Ovary (tissue), 7 donors: ENCODE measurements at regions not wholly inside any gene's neighbourhood (a gene's known extent, or its start where the extent isn't known, plus 50 kb on each side); places are given as distances from the start of the nearest gene placed in this dataset.

Experiments used
- DNase-seq, 5 donors: peaks; one replicate each; pipeline ENCODE4 v3.0.0-alpha.2; 2019 to 2020
- H3K27ac ChIP-seq, 2 donors: fragments of 200-600 bp; one replicate each; pipeline versions ENCODE4 v1.5.1 to v1.8.0; 2019 to 2022
- H3K27me3 ChIP-seq: fragments of 200-600 bp; one replicate; pipeline ENCODE4 v1.8.0; 2022
- H3K36me3 ChIP-seq: fragments of 200-600 bp; sonication (generic); one replicate; pipeline ENCODE4 v1.5.1; 2019
- H3K4me1 ChIP-seq: one replicate; pipeline ENCODE4 v1.8.1; 2013; ENCODE audit warnings: mild to moderate bottlenecking, moderate library complexity; ENCODE audit not compliant: insufficient read depth
- H3K4me3 ChIP-seq: fragments of 200-600 bp; sonication (generic); one replicate; pipeline ENCODE4 v1.5.1; 2017
- H3K9me3 ChIP-seq, 2 donors: fragments of 200-600 bp in 1 of 2; sonication (generic) in 1 of 2; one replicate each; pipeline versions ENCODE4 v1.5.1 to v1.8.1; 2013 to 2019; ENCODE audit warnings: mild to moderate bottlenecking in 1 of 2, moderate library complexity in 1 of 2
- EP300 ChIP-seq: sonication (generic); formaldehyde crosslinking; IDR thresholded peaks from one replicate; pipeline ENCODE4 v1.6.1; 2017; ENCODE audit warnings: antibody characterized with exemption
- POLR2A ChIP-seq: fragments of 450-650 bp; IDR thresholded peaks from one replicate; pipeline ENCODE4 v1.6.1; 2017; ENCODE audit warnings: antibody characterized with exemption, mild to moderate bottlenecking, moderate library complexity
- WGBS, 3 donors: extraction: QIAGEN DNeasy Blood & Tissue Kit in 1 of 3; methylation state at CpG; one replicate each; pipeline versions ENCODE4 v1.1.5 to v1.1.7; 2013 to 2017; 5-methylcytosine and 5-hydroxymethylcytosine counted together
- intact Hi-C, 4 donors: fragments of 100-400 bp; cut with DNase I; formaldehyde crosslinking; loops; one replicate each; pipeline versions ENCODE4 v1.11.0 to v1.15.1; 2022 to 2023
- TF ChIP-seq, protein P1 (sequence below), 3 donors: fragments of 450-650 bp in 2 of 3; fragments of 200-600 bp in 1 of 3; IDR thresholded peaks; one replicate each; pipeline versions ENCODE4 v1.5.1 to v1.8.0; 2016 to 2022; ENCODE audit warnings: antibody characterized with exemption in 3 of 3, mild to moderate bottlenecking in 1 of 3
- donor health status: DM: no; HTN: no; CAD: no; lungs with moderate emphysema.
- donor health status: DM: no; HTN: no; CAD: no.
- donor health status: Bipolar disorder and iron deficiency.
- donor health status: DM: no; HTN: no; CAD: no.
- donor health status: DM: yes; HTN: yes; CAD: no.

DNA sequence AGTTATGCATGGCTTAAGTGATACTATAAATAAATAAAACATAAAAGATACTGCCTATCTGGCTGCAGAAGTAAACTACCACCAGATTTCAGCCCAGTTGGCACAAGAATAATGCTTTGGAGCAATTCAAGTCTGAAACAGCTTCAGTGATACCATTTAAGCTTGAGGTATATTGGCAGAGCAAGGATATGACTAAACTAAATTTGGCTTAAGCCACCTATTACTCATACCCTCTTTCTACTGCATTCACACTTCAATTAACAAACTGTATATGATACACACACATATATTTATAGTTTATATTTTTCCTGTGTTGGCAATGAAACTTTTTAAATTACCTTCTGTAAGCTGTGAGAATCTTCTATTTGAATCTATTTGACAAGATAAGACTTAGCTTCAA lies 431.9 kb downstream of the ANXA1 start:
- H3K27me3 ChIP-seq, result no peaks in the 10 kb centered on the region
- intact Hi-C loops, result no loop called here
- H3K9me3 ChIP-seq, result no peaks in the 10 kb centered on the region
- no peaks in the 10 kb centered on the region for H3K4me1 ChIP-seq
- no peak for DNase-seq
- no peak overlapping the region for H3K4me3 ChIP-seq
- H3K27ac ChIP-seq, result no peak overlapping the region
- TF ChIP-seq, protein P1, sequence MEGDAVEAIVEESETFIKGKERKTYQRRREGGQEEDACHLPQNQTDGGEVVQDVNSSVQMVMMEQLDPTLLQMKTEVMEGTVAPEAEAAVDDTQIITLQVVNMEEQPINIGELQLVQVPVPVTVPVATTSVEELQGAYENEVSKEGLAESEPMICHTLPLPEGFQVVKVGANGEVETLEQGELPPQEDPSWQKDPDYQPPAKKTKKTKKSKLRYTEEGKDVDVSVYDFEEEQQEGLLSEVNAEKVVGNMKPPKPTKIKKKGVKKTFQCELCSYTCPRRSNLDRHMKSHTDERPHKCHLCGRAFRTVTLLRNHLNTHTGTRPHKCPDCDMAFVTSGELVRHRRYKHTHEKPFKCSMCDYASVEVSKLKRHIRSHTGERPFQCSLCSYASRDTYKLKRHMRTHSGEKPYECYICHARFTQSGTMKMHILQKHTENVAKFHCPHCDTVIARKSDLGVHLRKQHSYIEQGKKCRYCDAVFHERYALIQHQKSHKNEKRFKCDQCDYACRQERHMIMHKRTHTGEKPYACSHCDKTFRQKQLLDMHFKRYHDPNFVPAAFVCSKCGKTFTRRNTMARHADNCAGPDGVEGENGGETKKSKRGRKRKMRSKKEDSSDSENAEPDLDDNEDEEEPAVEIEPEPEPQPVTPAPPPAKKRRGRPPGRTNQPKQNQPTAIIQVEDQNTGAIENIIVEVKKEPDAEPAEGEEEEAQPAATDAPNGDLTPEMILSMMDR (IDR thresholded peaks at IDR 0.05), result no peak
- TF ChIP-seq EP300, result no peak
- no peak for TF ChIP-seq POLR2A
- H3K36me3 ChIP-seq, result no peaks in the 10 kb centered on the region

DNA sequence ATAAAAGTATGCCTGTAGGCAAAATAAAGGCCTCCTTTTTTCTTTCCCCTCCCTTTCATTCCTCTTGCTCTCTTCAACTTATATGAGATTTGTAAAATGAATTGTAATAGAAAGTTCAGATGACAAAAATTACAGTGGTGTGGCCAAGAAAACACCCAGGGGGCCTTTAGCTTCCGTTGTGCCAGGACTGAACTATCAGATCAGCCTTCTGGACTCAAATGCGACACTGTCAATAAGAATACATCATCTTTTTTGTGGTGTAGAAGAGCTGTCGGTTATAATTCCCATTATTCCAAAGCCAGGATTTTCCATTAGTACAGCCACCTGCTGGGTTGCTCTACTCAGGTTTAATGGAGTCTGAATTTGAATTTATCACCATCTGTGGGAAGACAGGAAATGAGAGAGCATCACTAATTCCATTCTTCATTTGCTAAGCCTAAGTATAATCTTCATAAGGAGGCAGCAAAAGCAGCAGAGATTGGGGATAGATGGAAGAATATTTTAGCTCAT lies 443.4 kb downstream of the ANXA1 start:
- no peaks in the 10 kb centered on the region for H3K4me1 ChIP-seq
- no peak for DNase-seq
- WGBS, 3 donors, result 80 to 87% (median 82%) methylated on average over 3 of the region's 3 CpGs
- no peaks in the 10 kb centered on the region for H3K36me3 ChIP-seq
- no peaks in the 10 kb centered on the region for H3K9me3 ChIP-seq
- intact Hi-C loops, result no loop called here
- TF ChIP-seq, protein P1 (IDR thresholded peaks at IDR 0.05), result no peak
- no peak for TF ChIP-seq POLR2A
- no peak for TF ChIP-seq EP300
- H3K4me3 ChIP-seq, result no peak overlapping the region
- no peak overlapping the region for H3K27ac ChIP-seq
- no peaks in the 10 kb centered on the region for H3K27me3 ChIP-seq

DNA sequence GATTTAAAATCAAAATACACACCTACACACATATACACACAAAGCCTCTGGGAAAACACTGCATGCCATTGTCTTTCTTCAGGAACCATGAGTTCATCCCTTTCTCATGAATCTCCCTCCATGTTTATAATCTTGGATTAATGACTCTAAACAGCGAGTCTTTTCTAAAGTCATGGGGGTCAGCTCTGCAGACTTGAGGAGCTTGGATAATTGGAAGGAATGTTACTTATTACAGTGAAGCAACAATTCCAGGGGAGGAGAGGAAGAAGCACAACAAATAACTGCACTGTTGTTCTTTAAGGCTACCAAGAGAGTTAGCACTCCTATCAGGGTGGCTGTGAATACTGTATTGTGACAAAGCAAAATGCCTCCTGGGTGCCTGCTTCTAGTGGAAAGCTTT lies 444.7 kb downstream of the ANXA1 start:
- intact Hi-C loops, result no loop called here
- WGBS, 3 donors, result 28 to 34% (median 32%) methylated on average over 1 of the region's 1 CpG
- no peak overlapping the region for H3K4me3 ChIP-seq
- TF ChIP-seq POLR2A, result no peak
- TF ChIP-seq EP300, result no peak
- TF ChIP-seq, protein P1 (IDR thresholded peaks at IDR 0.05), result no peak
- H3K36me3 ChIP-seq, result no peaks in the 10 kb centered on the region
- H3K27me3 ChIP-seq, result no peaks in the 10 kb centered on the region
- no peak for DNase-seq
- no peaks in the 10 kb centered on the region for H3K4me1 ChIP-seq
- no peak overlapping the region for H3K27ac ChIP-seq
- H3K9me3 ChIP-seq, result no peaks in the 10 kb centered on the region

DNA sequence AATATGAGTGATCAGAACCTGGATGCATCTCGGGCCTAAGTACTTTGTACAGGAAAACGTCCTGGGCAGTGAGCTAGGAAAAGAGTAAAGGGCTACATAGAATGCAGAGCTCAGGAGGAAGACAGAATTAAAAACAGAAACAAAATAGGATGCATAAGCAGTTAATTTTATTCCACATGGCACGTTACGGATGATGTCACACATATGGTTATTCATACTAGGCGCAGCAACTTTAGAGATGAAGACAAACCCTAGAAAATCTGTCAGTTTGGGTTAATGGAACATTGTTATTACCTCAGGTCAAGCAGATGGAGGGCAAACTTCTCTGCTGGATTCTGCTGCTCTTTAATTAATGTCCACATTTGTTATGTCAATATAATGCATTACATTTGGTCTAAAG lies 445.4 kb downstream of the ANXA1 start:
- intact Hi-C loops, result no loop called here
- Histone ChIP-seq H3K9me3 (no peaks in the 10 kb centered on the region), H3K4me3 (no peak overlapping the region), H3K27ac (no peak overlapping the region), H3K36me3 (no peaks in the 10 kb centered on the region), H3K27me3 (no peaks in the 10 kb centered on the region), H3K4me1 (no peaks in the 10 kb centered on the region)
- DNase-seq, result no peak
- TF ChIP-seq POLR2A, result no peak
- TF ChIP-seq, protein P1 (IDR thresholded peaks at IDR 0.05), result no peak
- no peak for TF ChIP-seq EP300
- WGBS, 3 donors, result 72 to 84% (median 78%) methylated on average over 5 of the region's 5 CpGs

DNA sequence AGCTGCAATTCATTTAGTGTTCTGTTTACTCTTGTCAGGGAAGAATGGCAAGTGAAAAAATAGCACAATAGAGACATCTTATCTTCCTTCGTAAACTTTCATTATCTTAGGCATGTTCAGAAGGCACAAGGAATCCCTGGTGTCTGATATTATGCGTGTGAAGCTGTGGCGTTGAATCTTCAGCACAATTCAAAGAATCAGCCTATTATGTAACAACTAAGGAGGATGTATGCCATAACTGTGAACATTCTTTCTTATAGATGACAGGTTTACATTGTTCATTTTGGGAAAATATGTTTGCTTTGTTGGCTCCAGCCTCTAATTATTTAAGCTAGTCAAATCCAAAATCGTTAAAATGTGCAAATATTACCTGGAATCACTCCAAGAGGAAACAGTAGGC lies 446.1 kb downstream of the ANXA1 start:
- WGBS, 3 donors, result 34 to 40% (median 37%) methylated on average over 4 of the region's 4 CpGs
- intact Hi-C loops, result no loop called here

More for the DNA sequence above, 446.1 kb downstream of the ANXA1 start:
- H3K27me3 ChIP-seq, result no peaks in the 10 kb centered on the region
- H3K9me3 ChIP-seq, result no peaks in the 10 kb centered on the region
- no peak overlapping the region for H3K4me3 ChIP-seq
- TF ChIP-seq POLR2A, result no peak
- no peak for TF ChIP-seq EP300
- TF ChIP-seq, protein P1 (IDR thresholded peaks at IDR 0.05), result no peak
- no peak for DNase-seq
- no peaks in the 10 kb centered on the region for H3K4me1 ChIP-seq
- no peak overlapping the region for H3K27ac ChIP-seq
- no peaks in the 10 kb centered on the region for H3K36me3 ChIP-seq
